Kidney (tissue), 13 donors: ENCODE measurements at regions not wholly inside any gene's neighbourhood (a gene's known extent, or its start where the extent isn't known, plus 50 kb on each side); places are given as distances from the start of the nearest gene placed in this dataset.

Source experiments
- DNase-seq, 5 donors: peaks; one replicate each; pipeline ENCODE4 v3.0.0-alpha.2; 2013 to 2020
- FAIRE-seq: peaks from 2 replicates; lab custom pipeline; 2012; peaks lifted over from hg19 to GRCh38; lab: Jason Lieb, UNC
- H3K27ac ChIP-seq, 2 donors: one replicate each; pipeline ENCODE4 v1.7.0; 2013; ENCODE audit warnings: low read depth in 2 of 2, low read length in 2 of 2, inconsistent platforms in 1 of 2
- H3K27me3 ChIP-seq: one replicate; pipeline ENCODE4 v1.7.1; 2013; ENCODE audit warnings: low read length, inconsistent platforms; ENCODE audit not compliant: control insufficient read depth, insufficient read depth
- H3K36me3 ChIP-seq, 3 donors: one replicate each; pipeline versions ENCODE4 v1.7.0 to v1.7.1; 2013; ENCODE audit warnings: low read length in 3 of 3, control low read depth in 1 of 3, inconsistent platforms in 1 of 3; ENCODE audit not compliant: insufficient read depth in 3 of 3, control insufficient read depth in 2 of 3
- H3K4me1 ChIP-seq, 3 donors: one replicate each; pipeline versions ENCODE4 v1.7.0 to v1.7.1; 2013; ENCODE audit warnings: low read length in 3 of 3, inconsistent platforms in 1 of 3, low read depth in 1 of 3; ENCODE audit not compliant: control insufficient read depth in 2 of 3, insufficient read depth in 2 of 3
- H3K4me3 ChIP-seq, 3 donors: one replicate each; pipeline versions ENCODE4 v1.7.0 to v1.8.1; 2013; ENCODE audit warnings: low read length in 3 of 3, control low read depth in 1 of 3, inconsistent platforms in 1 of 3
- H3K9ac ChIP-seq, 3 donors: one replicate each; pipeline versions ENCODE4 v1.7.0 to v1.7.1; 2013; ENCODE audit warnings: low read length in 3 of 3, control low read depth in 1 of 3, inconsistent platforms in 1 of 3
- H3K9me3 ChIP-seq, 3 donors: one replicate each; pipeline versions ENCODE4 v1.7.0 to v1.7.1; 2013; ENCODE audit warnings: low read length in 3 of 3, control low read depth in 1 of 3, inconsistent platforms in 1 of 3; ENCODE audit not compliant: control insufficient read depth in 2 of 3, insufficient read depth in 1 of 3
- CTCF ChIP-seq: IDR thresholded peaks from 3 replicates; pipeline ENCODE4 v1.5.1; 2012; ENCODE audit warnings: mild to moderate bottlenecking, moderate library complexity, borderline replicate concordance; ENCODE audit not compliant: insufficient read depth; ENCODE audit errors: extremely low read depth
- intact Hi-C: fragments of 100-400 bp; cut with DNase I; formaldehyde crosslinking; loops from one replicate; pipeline ENCODE4 v1.11.1; 2022
- donor health status: control.
- donor health status: control.
- donor health status: control.
- donor health status: control.
- donor health status: control.
- donor health status: DM: yes; HTN: yes; CAD: no.
- donor health status: Normal renal cell carcinoma (clear cell type).

- FAIRE-seq (peak; percentile 53), DNase-seq (no peak)
- Histone ChIP-seq H3K27me3 (no peaks in the 10 kb centered on the region), H3K4me1 (peaks cover 0 to 3% (median 0%) of the 10 kb centered on the region in 3 donors), H3K36me3 (peaks cover 0 to 3% (median 0%) of the 10 kb centered on the region in 3 donors), H3K9ac (no peak overlapping the region), H3K27ac (no peak overlapping the region), H3K4me3 (no peak overlapping the region), H3K9me3 (no peaks in the 10 kb centered on the region)
- intact Hi-C loops: no loop called here
- no peak for TF ChIP-seq CTCF
These were observed 283.9 kb downstream of the KLF12 start for GRCh38 chr13:73850104-73850873.

GRCh38 chr13:73849292-73849691 is 284.9 kb downstream of the KLF12 start:
- peaks cover 0 to 3% (median 0%) of the 10 kb centered on the region in 3 donors for H3K4me1 ChIP-seq
- H3K27me3 ChIP-seq: no peaks in the 10 kb centered on the region
- H3K9ac ChIP-seq: no peak overlapping the region
- peak; percentile 43 for TF ChIP-seq CTCF
- FAIRE-seq: no peak
- intact Hi-C loops: no loop called here
- H3K4me3 ChIP-seq: no peak overlapping the region
- no peak overlapping the region for H3K27ac ChIP-seq
- no peaks in the 10 kb centered on the region for H3K9me3 ChIP-seq
- DNase-seq: peak in 1 of 5 donors; percentile 29
- H3K36me3 ChIP-seq: peaks cover 0 to 3% (median 0%) of the 10 kb centered on the region in 3 donors

- intact Hi-C loops: no loop called here
- no peak for FAIRE-seq
These were observed 289.2 kb downstream of the KLF12 start for GRCh38 chr13:73844986-73845385.

More at GRCh38 chr13:73844986-73845385, 289.2 kb downstream of the KLF12 start:
- Histone ChIP-seq H3K4me3 (no peak overlapping the region), H3K9me3 (no peaks in the 10 kb centered on the region), H3K9ac (no peak overlapping the region), H3K27ac (no peak overlapping the region), H3K36me3 (peaks cover 0 to 3% (median 0%) of the 10 kb centered on the region in 3 donors), H3K27me3 (no peaks in the 10 kb centered on the region), H3K4me1 (no peaks in the 10 kb centered on the region)
- no peak for TF ChIP-seq CTCF
- DNase-seq: no peak
